Glomerular visceral epithelial cell (primary cell): ENCODE measurements at regions not wholly inside any gene's neighbourhood (a gene's known extent, or its start where the extent isn't known, plus 50 kb on each side); places are given as distances from the start of the nearest gene placed in this dataset.
"Not testable (repeated sequence)": the region's sequence is repeated elsewhere in the genome, so short reads cannot be mapped to it uniquely, and the experiment has no call there.

Experiments used
- DNase-seq: peaks from one replicate; pipeline ENCODE4 v3.0.0-alpha.2; 2016; ENCODE audit errors: extremely low spot score

DNA sequence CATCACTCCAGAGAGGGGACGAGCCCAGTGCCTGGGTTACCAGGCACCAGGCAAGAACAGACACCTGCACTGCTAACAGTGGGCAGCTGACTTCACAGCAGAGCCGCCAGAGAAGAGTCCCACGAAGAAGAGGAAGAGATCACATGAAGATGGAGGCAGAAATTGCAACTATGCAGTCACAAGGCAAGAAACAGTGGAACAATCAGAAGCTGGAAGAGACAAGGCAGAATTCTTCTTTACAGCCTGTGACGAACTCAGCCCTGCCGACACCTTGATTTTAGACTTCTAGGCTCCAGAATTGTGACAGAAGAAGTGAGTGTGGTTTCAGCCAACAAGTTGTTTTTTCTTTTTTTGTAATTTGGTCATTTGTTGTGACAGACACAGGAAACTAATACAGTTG, 59.2 kb downstream of the IL12A start:
- DNase-seq, result no peak

DNA sequence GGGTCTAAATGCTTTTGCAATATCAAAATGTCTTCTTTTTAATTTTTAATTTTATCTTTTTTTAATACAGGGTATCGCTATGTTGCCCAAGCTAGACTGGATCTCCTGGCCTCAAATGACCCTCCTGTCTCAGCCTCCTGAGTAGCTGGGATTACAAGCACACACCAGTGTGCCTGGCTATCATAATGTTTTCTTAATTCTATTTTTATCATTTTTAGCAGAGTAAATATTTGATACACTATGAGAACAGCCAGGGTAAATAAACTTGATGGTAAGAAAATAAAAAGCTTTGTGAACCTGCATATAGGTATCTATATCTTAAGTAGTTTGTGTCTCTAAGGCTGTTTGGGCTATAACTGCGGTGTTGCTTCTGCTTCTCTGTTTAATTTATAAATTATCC, 60.4 kb downstream of the IL12A start:
- DNase-seq, result no peak

DNA sequence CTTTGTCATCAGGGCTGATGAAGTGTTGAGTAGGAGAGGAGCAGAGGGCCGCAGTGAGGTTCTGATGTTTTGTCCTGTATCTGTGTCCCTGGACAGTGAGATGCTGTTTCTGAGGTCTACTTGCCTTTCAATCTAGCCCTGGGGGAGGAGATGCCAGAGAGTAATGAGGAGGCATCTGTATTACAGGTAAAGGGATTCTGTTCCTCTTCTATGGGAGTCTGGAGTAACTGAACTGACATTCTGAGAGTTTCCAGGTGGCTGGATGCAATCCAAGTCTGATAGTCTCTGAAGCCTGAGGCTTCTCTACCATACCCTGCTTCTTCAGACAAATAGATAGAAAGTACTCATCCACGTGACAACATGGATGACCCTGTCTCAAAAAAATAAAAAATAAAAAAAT, 60.9 kb downstream of the IL12A start:
- DNase-seq, result no peak

DNA sequence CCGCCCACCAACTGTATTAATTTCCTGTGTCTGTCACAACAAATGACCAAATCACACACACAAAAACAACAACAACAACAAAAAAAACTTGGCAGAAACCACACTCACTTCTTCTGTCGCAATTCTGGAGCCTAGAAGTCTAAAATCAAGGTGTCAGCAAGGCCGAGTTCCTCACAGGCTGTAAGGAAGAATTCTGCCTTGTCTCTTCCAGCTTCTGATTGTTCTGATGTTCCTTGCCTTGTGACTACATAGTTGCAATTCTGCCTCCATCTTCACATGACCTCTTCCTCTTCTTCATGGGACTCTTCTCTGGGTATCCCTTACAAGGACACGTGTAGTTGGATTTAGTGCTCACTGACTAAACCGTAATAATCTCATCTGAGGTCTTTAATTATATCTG, 61.4 kb downstream of the IL12A start:
- no peak for DNase-seq

- peak; percentile 19 for DNase-seq
These were observed 63.9 kb downstream of the IL12A start for GRCh38 chr3:160052385-160053047.

GRCh38 chr3:160053048-160053391, 64.4 kb downstream of the IL12A start:
- DNase-seq, result no peak

DNA sequence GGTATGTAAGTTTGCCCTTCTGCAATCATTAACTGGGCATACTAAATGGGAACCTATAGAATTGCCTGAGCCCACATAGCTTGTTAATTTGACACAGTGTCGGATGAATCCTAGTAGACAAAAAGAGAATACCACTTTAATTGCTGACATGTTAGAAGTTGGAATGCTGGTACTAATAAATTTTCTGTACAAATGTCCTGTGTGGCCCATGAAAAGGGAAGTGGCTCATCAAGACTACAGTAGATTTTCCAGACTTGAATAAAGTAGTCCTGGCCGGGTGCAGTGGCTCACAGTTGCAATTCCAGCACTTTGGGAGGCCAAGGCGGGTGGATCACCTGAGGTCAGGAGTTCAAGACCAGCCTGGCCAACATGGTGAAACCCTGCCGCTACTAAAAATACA, 66.2 kb downstream of the IL12A start:
- not testable (repeated sequence) for DNase-seq

DNA sequence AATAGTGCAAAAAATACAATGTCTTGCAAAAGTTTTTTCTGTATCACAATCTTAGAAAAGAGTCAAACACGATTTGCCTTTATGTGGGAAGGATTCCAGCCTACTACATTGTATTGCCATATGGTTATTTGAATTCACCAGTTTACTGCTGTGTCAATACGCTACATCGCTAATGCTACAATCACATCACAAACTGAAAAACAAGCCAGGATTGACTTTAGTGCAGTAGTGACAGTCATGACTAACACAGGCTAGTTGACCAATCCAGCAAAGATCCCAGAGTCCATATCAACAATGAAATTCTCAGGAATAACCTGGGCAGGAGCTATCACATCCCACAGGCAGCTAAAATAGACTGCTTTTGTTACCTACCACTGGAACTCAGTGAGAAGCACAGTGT, 67.0 kb downstream of the IL12A start:
- no peak for DNase-seq

DNA sequence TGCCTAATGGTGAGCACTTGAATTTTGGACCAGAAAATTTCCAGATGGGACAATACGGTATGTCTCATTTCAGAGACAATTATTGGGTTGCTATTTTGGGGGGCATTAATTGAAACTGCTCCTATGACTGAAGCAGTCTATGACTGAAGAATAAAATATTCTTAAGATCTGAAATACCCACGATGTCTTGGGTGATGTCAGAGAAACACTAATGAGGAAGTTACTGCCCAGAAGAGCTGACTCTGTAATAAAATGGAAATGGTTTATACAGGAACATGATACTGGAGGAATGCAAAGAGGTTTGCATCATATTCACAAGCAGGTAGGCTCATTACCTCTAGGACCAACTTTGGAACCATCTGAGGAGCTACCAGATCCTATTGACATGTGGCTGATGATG, 68.7 kb downstream of the IL12A start:
- no peak for DNase-seq

- DNase-seq, result no peak
These were observed 71.9 kb downstream of the IL12A start for GRCh38 chr3:160060409-160061027.

GRCh38 chr3:160061525-160061924, 72.9 kb downstream of the IL12A start:
- DNase-seq, result no peak

DNA sequence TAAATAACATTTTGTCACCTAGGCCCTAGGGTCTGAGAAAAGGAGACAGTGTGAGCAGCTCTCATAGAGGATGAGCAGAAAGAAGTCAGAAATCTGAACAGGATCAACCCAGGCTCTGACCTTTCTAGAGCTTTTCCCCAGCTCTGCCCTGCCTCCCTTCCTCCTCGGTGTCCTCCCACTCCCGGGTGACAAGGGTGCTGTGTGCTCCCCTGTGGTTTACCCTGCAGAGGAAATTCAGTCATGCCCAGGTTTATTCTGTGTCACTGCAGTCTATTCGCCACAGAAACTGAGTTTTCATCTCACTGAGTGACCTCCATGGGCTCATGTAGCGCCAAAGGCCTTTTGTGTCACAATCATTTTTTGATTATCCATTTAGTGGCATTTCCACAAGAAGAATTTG, 76.6 kb downstream of the IL12A start:
- DNase-seq, result no peak

DNA sequence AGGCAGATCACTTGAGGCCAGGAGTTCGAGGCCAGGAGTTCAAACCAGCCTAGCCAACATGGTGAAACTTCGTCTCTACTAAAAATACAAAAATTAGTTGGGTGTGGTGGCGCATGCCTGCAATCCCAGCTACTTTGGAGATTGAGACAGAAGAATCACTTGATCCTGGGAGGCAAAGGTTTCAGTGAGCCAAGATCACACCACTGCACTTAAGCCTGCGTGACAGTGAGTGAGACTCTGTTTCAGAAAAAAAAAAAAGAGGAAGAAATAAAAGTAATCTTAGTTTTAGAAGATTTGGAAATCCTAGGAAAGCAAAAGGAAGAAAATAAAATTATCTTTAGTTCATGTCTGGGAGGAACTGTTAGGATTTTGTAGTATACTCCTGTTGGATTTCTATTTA, 77.2 kb downstream of the IL12A start:
- no peak for DNase-seq

DNA sequence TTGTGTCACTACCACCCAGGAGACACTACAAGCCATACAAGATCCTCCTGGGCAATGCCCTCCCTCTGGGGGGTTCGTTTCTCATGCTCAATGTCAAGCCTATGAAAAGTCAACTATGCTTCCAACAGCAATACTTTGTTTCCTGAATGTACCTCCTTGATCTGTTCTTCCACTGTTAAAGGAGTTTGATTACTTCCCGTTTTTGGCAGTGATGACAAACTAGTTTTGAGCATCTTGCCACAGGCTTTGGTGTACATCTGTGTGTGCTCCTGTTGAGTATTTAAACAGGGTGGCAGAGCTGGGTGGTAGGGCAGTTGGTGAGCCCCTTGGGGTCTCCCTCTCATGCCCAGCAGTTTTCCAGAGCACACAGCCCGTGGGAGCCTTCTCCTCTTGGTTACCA, 81.4 kb downstream of the IL12A start:
- no peak for DNase-seq

- no peak for DNase-seq
These were observed 87.9 kb downstream of the IL12A start for GRCh38 chr3:160076519-160076918.

GRCh38 chr3:160078533-160078932, 89.9 kb downstream of the IL12A start:
- DNase-seq, result no peak

DNA sequence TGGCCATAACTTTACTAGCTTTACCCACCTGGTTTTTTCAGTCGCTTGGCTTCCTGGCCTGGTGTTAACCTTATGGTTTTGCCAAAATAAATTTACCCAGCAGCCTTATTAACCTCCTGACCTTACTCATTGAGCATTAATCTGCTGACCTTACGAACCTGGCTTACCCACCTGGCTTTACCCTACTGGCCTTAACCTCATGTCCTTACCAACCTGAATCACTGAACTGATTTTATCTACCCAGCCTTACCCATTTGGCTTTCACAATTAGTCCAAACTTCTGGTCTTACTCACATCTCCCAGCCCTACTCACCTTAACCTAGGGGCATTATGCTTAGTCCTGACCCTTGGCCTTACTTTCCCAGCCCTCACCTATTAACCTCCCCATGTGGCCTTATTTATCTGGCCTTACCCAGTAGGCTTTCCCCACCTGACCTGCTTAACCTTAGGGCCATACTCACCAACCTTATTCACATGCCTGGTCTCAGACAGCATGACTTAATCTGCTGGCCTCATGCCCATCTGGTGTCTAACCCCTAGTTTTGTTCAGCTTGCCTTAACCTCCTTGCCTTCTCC, 93.4 kb downstream of the IL12A start:
- DNase-seq, result no peak

DNA sequence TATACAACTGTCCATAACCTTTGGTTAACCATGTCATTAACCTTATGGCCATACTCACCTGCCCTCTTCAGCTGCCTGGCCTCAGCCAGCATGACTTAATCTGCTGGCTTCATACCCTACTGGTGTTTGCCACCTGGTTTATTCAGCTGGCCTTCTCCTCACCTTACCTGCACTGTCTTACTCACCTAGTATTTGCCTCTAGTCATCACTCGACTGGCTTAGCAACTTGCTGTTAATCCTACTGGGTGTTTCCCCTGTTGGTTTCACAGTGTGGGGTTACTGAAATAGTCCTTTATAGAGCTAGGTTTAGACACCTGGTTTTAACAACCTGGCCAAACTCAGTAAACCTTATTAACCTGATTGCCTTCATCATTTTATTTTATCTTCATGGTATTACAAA, 96.4 kb downstream of the IL12A start:
- no peak for DNase-seq

DNA sequence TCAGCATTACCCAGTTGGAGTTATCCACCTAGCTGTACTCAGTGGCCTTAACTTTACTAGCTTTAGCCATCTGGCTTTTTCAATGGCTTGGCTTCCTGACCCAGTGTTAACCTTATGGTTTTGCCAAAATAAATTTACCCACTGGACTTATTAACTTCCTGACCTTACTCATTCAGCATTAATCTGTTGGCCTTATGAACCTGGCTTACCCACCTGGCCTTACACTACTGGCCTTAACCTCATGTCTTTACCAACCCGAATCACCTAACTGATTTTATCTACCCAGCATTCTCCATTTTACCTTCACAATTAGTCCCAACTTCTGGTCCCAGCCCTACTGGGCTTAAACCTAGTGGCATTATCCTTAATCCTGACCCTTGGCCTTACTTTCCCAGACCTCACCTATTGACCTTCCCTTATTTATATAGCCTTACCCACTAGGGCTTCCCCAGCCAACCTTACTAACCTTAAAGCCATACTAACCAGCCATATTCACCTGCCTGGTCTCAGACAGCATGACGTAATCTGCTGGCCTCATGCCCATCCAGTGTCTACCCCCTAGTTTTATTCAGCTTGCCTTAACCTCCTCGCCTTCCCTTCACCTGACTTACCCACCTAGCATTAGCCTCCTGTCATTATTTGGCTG, 100.0 kb downstream of the IL12A start:
- no peak for DNase-seq

- no peak for DNase-seq
These were observed 102.0 kb downstream of the IL12A start for GRCh38 chr3:160090653-160091052.

- no peak for DNase-seq
These were observed 102.8 kb downstream of the IL12A start for GRCh38 chr3:160091441-160091840.

DNA sequence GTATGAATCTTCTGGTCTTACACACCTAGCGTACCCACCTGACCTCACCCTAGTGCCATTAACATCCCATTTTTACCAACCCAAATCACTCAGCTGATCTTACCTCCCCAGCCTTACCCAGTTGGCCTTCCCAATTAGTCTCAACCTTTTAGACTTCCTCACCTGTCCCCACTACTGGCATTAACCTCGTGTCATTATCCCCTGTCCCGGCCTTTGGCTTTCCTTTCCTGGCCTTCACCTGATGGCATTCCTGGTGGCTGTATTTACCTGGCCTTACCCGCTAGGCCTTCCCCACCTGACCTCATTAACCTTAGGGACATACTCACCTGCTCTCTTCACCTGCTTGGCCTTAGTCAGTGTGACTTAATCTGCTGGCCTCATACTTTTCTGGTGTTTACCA, 104.1 kb downstream of the IL12A start:
- DNase-seq, result no peak

DNA sequence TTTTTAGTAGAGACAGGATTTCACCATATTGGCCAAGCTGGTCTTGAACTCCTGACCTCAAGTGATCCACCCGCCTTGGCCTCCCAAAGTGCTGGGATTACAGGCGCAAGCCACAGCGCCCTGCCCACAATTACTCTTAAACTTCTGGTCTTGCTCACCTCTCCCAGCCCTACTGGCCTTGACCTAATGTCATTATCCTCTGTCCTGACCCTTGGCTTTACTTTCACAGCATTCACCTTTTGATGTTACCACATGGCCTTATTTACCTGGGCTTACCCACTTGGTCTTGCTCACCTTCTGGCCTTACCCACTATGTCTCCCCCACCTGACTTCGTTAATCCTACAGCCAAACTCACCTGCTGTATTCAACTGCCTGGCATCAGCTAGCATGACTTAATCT, 105.9 kb downstream of the IL12A start:
- DNase-seq, result no peak
